WERI-Rb-1 (cell line): ENCODE measurements at regions not wholly inside any gene's neighbourhood (a gene's known extent, or its start where the extent isn't known, plus 50 kb on each side); places are given as distances from the start of the nearest gene placed in this dataset.

ENCODE experiments used
- DNase-seq: peaks from one replicate; pipeline ENCODE4 v3.0.0-alpha.2; 2020
- H3K27ac ChIP-seq: fragments of 250-450 bp; sonication (Bioruptor Pico); 2 replicates; pipeline ENCODE4 v1.5.1; 2020; ENCODE audit warnings: mild to moderate bottlenecking, moderate library complexity
- H3K27me3 ChIP-seq: fragments of 250-450 bp; sonication (Bioruptor Pico); 2 replicates; pipeline ENCODE4 v1.5.1; 2021; ENCODE audit warnings: mild to moderate bottlenecking, low read depth, moderate library complexity; ENCODE audit not compliant: insufficient read depth, severe bottlenecking
- H3K36me3 ChIP-seq: fragments of 250-450 bp; sonication (Bioruptor Pico); 2 replicates; pipeline ENCODE4 v1.5.1; 2020; ENCODE audit warnings: mild to moderate bottlenecking, moderate library complexity
- H3K4me3 ChIP-seq: 2 replicates; pipeline ENCODE4 v1.5.1; 2011; ENCODE audit warnings: low read depth, mild to moderate bottlenecking, control low read depth, low read length
- H3K9me3 ChIP-seq: fragments of 250-450 bp; sonication (Bioruptor Pico); 2 replicates; pipeline ENCODE4 v1.5.1; 2021; ENCODE audit warnings: mild to moderate bottlenecking, moderate library complexity; ENCODE audit not compliant: severe bottlenecking
- TF ChIP-seq, protein P1 (sequence below): IDR thresholded peaks from 2 replicates; pipeline ENCODE4 v1.5.1; 2011; ENCODE audit warnings: low read depth, mild to moderate bottlenecking, control low read depth, inconsistent platforms, low read length

DNA sequence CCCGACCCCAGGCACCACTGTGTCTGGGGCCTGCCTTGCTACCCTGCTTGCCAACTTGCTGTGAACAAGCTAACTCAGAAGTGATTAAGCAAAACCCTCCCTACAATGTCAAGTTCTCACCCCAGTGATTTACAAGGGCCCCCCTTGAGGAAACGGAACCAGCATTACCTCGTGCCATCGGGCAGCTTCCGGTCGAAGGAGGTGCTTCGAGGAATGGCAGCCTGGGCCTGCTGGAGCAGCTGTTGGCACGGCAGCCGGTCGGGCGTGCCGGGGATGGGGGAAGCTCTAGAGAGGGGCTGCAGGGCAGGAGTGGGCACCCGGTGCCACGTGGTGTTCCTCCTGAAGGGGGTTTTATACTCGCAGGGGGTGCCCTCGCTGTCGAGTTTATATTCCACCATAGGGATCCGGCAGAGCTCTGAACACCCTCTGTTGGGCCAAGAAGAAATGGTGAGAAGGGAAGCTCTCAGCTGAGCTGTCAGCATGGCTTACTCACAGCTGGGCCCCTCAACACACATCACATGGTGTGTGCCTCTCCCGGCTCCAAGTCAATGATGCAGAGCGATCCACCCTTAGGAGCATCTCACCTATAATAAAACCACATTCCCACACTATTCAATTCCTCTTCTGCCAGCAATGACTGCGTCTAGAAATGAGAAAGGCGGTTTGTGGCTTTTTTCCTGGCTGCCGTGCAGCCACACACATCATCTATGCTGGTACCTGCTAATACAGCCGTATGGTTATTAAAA, 184.4 kb downstream of the SIPA1L2 start:
- Histone ChIP-seq H3K9me3 (no peaks in the 10 kb centered on the region), H3K36me3 (peaks cover 3% of the 10 kb centered on the region; the same call in 1 of the 2 replicates), H3K27ac (no peak overlapping the region), H3K4me3 (no peak overlapping the region), H3K27me3 (no peaks in the 10 kb centered on the region)
- no peak for DNase-seq
- TF ChIP-seq, protein P1, sequence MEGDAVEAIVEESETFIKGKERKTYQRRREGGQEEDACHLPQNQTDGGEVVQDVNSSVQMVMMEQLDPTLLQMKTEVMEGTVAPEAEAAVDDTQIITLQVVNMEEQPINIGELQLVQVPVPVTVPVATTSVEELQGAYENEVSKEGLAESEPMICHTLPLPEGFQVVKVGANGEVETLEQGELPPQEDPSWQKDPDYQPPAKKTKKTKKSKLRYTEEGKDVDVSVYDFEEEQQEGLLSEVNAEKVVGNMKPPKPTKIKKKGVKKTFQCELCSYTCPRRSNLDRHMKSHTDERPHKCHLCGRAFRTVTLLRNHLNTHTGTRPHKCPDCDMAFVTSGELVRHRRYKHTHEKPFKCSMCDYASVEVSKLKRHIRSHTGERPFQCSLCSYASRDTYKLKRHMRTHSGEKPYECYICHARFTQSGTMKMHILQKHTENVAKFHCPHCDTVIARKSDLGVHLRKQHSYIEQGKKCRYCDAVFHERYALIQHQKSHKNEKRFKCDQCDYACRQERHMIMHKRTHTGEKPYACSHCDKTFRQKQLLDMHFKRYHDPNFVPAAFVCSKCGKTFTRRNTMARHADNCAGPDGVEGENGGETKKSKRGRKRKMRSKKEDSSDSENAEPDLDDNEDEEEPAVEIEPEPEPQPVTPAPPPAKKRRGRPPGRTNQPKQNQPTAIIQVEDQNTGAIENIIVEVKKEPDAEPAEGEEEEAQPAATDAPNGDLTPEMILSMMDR = no peak

DNA sequence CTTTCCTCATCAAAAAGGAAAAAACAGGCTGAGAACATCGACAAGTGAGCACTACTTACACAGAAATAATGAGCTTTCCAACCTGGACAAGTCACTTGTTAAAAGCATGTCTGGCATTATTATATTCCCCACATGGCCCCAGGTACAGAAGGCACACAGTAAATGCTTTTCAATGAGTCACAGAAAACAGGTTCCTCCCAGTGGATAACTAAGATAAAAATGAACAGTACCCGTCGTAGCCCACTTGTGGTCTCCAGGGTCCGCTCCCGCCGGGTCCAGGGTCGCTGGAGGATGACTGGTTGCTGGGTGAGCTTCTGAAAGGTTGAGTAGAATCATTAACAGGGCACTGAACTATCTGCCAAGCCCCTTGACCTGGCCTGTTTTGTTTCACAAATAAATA, 186.6 kb downstream of the SIPA1L2 start:
- no peak for DNase-seq
- H3K9me3 ChIP-seq = no peaks in the 10 kb centered on the region
- H3K27me3 ChIP-seq = no peaks in the 10 kb centered on the region
- H3K4me3 ChIP-seq = no peak overlapping the region
- H3K36me3 ChIP-seq = peaks cover 3% of the 10 kb centered on the region; the same call in 1 of the 2 replicates
- TF ChIP-seq, protein P1 = no peak
- H3K27ac ChIP-seq = no peak overlapping the region

DNA sequence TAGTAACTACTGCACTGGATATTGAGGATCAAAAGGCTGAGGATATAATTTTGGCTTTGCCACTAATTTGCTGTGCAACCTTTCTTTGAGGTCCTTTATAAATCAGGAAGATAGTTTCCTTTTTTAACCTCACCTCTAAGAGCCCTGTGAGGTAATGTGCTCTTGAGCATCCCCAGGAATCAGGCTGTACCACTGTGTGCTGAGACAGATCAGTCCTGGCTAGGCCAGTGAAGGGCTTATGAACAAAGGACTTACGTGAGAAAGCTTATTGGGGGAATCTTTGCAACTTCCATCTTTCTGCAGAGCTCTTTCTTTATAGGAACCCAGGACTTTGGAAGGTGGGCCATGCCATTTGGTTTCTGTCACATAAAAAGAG, 188.9 kb downstream of the SIPA1L2 start:
- TF ChIP-seq, protein P1 = no peak
- Histone ChIP-seq H3K27ac (no peak overlapping the region), H3K4me3 (no peak overlapping the region), H3K36me3 (peaks cover 3% of the 10 kb centered on the region; the same call in 1 of the 2 replicates), H3K27me3 (no peaks in the 10 kb centered on the region), H3K9me3 (no peaks in the 10 kb centered on the region)
- no peak for DNase-seq

DNA sequence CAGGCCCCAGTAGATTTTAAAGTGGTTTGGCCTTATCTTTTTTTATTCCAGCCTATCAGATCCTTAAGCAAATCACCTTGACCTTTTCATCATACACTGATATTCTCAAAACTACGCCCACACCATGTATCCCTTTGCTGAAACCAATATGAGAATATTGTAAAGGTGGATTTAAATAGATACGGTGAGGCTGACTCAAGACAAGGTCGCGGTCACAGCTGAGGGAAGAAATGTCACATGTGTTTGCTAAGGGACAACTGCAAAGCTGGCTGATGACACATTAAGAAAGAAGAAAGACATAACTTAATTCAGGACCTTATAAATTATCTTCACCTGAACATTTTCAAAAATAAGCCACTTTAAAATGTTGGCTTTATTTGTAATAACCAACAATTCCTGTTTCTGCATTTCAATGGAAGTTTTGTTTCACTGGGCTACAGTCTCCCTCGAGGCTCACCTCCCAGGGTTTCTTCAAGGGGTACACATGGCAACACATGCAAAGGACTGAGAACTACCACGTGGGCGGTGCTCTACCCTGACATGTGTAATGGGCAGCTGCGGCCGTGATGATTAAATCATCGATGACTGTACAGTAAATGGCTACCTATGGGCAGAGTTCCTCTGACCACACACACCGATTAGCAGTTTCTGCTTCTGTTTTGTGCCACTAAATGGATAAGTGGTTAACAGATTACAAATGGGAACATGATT, 189.5 kb downstream of the SIPA1L2 start:
- TF ChIP-seq, protein P1 = no peak
- Histone ChIP-seq H3K9me3 (no peaks in the 10 kb centered on the region), H3K27me3 (no peaks in the 10 kb centered on the region), H3K4me3 (no peak overlapping the region), H3K27ac (no peak overlapping the region), H3K36me3 (peaks cover 3% of the 10 kb centered on the region; the same call in 1 of the 2 replicates)
- no peak for DNase-seq

DNA sequence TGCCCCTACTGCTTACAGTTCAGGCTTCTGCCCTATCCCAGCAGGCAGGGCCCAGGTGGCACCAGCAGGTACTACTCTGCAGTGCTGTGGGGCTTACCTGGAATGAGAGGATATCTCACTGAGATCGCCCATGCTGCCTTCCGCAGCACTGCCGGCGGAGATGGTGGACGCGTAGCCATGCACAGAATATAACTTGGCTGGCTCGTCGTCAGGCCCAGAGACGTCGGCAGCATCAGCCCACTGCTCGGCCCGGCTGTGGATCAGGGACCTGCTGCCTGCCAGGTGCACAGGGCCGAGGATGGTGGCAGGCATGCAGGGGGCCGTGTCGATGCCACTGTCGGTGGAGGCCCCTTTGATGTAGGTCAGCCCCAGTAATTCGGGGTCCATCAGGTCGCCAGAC, 190.9 kb downstream of the SIPA1L2 start:
- H3K9me3 ChIP-seq = no peaks in the 10 kb centered on the region
- no peak overlapping the region for H3K27ac ChIP-seq
- TF ChIP-seq, protein P1 = no peak
- peaks cover 3% of the 10 kb centered on the region; the same call in 1 of the 2 replicates for H3K36me3 ChIP-seq
- no peaks in the 10 kb centered on the region for H3K27me3 ChIP-seq
- H3K4me3 ChIP-seq = no peak overlapping the region
- no peak for DNase-seq
